Hepatocyte (in vitro differentiated cells): ENCODE measurements at regions not wholly inside any gene's neighbourhood (a gene's known extent, or its start where the extent isn't known, plus 50 kb on each side); places are given as distances from the start of the nearest gene placed in this dataset.

Source experiments
- DNase-seq: peaks from one replicate; pipeline ENCODE4 v3.0.0-alpha.2; 2016; ENCODE audit warnings: low spot score
- H2AFZ ChIP-seq: fragments of 200-600 bp; sonication (generic); 2 replicates; pipeline ENCODE4 v1.6.0; 2016; ENCODE audit warnings: antibody characterized with exemption, mild to moderate bottlenecking
- H3K27ac ChIP-seq: fragments of 200-600 bp; sonication (generic); 2 replicates; pipeline ENCODE4 v1.5.1; 2016; ENCODE audit warnings: mild to moderate bottlenecking
- H3K27me3 ChIP-seq: fragments of 200-600 bp; sonication (generic); 2 replicates; pipeline ENCODE4 v1.6.1; 2016
- H3K36me3 ChIP-seq: fragments of 200-600 bp; sonication (generic); replicated peaks from 2 replicates; pipeline ENCODE4 v1.5.1; 2016; ENCODE audit warnings: low read depth; ENCODE audit not compliant: insufficient read depth
- H3K4me1 ChIP-seq: fragments of 200-600 bp; sonication (generic); 2 replicates; pipeline ENCODE4 v1.5.1; 2016; ENCODE audit warnings: mild to moderate bottlenecking, moderate library complexity; ENCODE audit not compliant: insufficient read depth
- H3K4me2 ChIP-seq: fragments of 200-600 bp; sonication (generic); 2 replicates; pipeline ENCODE4 v1.6.0; 2016
- H3K4me3 ChIP-seq: fragments of 200-600 bp; sonication (generic); 2 replicates; pipeline ENCODE4 v1.5.1; 2016; ENCODE audit warnings: mild to moderate bottlenecking
- H3K79me2 ChIP-seq: fragments of 200-600 bp; sonication (generic); 2 replicates; pipeline ENCODE4 v1.6.0; 2017; ENCODE audit warnings: mild to moderate bottlenecking
- H3K9me2 ChIP-seq: fragments of 200-600 bp; sonication (generic); replicated peaks from 2 replicates; pipeline ENCODE4 v1.6.0; 2017; ENCODE audit warnings: mild to moderate bottlenecking; ENCODE audit not compliant: insufficient read depth
- H3K9me3 ChIP-seq: fragments of 200-600 bp; sonication (generic); 2 replicates; pipeline ENCODE4 v1.5.1; 2016; ENCODE audit warnings: low read depth, mild to moderate bottlenecking
- H4K20me1 ChIP-seq: fragments of 200-600 bp; sonication (generic); 2 replicates; pipeline ENCODE4 v1.6.0; 2016; ENCODE audit warnings: mild to moderate bottlenecking; ENCODE audit not compliant: insufficient read depth, poor library complexity, severe bottlenecking
- EZH2 ChIP-seq: fragments of 200-600 bp; sonication (generic); IDR thresholded peaks from 2 replicates; pipeline ENCODE4 v1.6.1; 2016; ENCODE audit warnings: antibody characterized with exemption, mild to moderate bottlenecking, borderline replicate concordance
- EZH2phosphoT487 ChIP-seq: fragments of 200-600 bp; sonication (generic); IDR thresholded peaks from one replicate; pipeline ENCODE4 v1.6.1; 2018; ENCODE audit warnings: antibody characterized with exemption, mild to moderate bottlenecking, low read depth, moderate library complexity; ENCODE audit not compliant: unreplicated experiment, severe bottlenecking
- WGBS: methylation state at CpG from one replicate; pipeline ENCODE4 v1.1.6; 2016; ENCODE audit warnings: low lambda C conversion rate; ENCODE audit errors: missing lambda C conversion rate; 5-methylcytosine and 5-hydroxymethylcytosine counted together
- TF ChIP-seq, protein P1 (sequence below): fragments of 200-600 bp; sonication (generic); IDR thresholded peaks from 2 replicates; pipeline ENCODE4 v1.5.1; 2016; ENCODE audit warnings: antibody characterized with exemption, mild to moderate bottlenecking; ENCODE audit not compliant: poor library complexity

DNA sequence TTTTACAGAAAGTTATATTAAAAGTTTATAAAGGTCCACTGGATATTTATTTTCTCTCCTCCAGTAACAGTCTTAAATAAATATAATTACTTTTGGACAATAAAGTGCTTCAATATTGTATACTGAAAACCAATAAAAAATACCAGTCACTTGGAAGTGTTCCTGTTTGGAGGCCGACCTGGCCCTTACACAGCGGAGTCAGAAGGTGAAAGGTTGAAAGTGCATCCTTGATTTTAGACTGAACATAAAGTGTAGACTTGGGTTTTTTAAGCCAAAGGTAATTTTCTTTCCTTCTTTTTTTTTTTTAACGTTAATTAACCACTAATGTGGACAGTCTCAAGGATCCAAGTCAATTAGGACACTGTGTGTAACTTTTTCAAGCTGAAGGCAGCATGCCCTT, 152.3 kb upstream of the TBX18 start:
- Histone ChIP-seq H3K9me2 (no peaks in the 10 kb centered on the region), H3K36me3 (no peaks in the 10 kb centered on the region), H2AFZ (no peak overlapping the region), H3K27me3 (no peaks in the 10 kb centered on the region), H4K20me1 (no peaks in the 10 kb centered on the region), H3K79me2 (no peaks in the 10 kb centered on the region), H3K27ac (no peak overlapping the region), H3K4me3 (no peak overlapping the region), H3K9me3 (no peaks in the 10 kb centered on the region), H3K4me2 (no peak overlapping the region), H3K4me1 (no peaks in the 10 kb centered on the region)
- DNase-seq: no peak
- TF ChIP-seq EZH2 (no peak), EZH2phosphoT487 (no peak)
- TF ChIP-seq, protein P1, sequence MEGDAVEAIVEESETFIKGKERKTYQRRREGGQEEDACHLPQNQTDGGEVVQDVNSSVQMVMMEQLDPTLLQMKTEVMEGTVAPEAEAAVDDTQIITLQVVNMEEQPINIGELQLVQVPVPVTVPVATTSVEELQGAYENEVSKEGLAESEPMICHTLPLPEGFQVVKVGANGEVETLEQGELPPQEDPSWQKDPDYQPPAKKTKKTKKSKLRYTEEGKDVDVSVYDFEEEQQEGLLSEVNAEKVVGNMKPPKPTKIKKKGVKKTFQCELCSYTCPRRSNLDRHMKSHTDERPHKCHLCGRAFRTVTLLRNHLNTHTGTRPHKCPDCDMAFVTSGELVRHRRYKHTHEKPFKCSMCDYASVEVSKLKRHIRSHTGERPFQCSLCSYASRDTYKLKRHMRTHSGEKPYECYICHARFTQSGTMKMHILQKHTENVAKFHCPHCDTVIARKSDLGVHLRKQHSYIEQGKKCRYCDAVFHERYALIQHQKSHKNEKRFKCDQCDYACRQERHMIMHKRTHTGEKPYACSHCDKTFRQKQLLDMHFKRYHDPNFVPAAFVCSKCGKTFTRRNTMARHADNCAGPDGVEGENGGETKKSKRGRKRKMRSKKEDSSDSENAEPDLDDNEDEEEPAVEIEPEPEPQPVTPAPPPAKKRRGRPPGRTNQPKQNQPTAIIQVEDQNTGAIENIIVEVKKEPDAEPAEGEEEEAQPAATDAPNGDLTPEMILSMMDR: no peak
- WGBS: 70% methylated on average over 3 of the region's 3 CpGs

GRCh38 chr6:84912472-84913322, 148.3 kb upstream of the TBX18 start:
- no peaks in the 10 kb centered on the region for H3K36me3 ChIP-seq
- H3K79me2 ChIP-seq: no peaks in the 10 kb centered on the region
- H3K9me3 ChIP-seq: no peaks in the 10 kb centered on the region
- no peaks in the 10 kb centered on the region for H3K27me3 ChIP-seq
- DNase-seq: no peak
- no peaks in the 10 kb centered on the region for H4K20me1 ChIP-seq
- WGBS: 69% methylated on average over 12 of the region's 12 CpGs
- no peak overlapping the region for H3K4me3 ChIP-seq
- H3K4me2 ChIP-seq: no peak overlapping the region
- H3K4me1 ChIP-seq: no peaks in the 10 kb centered on the region
- H3K9me2 ChIP-seq: no peaks in the 10 kb centered on the region
- H2AFZ ChIP-seq: no peak overlapping the region
- TF ChIP-seq EZH2 (no peak), EZH2phosphoT487 (no peak)
- TF ChIP-seq, protein P1: no peak
- no peak overlapping the region for H3K27ac ChIP-seq

GRCh38 chr6:84910906-84911607, 146.7 kb upstream of the TBX18 start:
- Histone ChIP-seq H3K9me2 (no peaks in the 10 kb centered on the region), H4K20me1 (no peaks in the 10 kb centered on the region), H3K36me3 (no peaks in the 10 kb centered on the region), H3K4me2 (no peak overlapping the region), H2AFZ (no peak overlapping the region), H3K79me2 (no peaks in the 10 kb centered on the region), H3K4me1 (no peaks in the 10 kb centered on the region), H3K27me3 (no peaks in the 10 kb centered on the region), H3K9me3 (no peaks in the 10 kb centered on the region), H3K4me3 (no peak overlapping the region), H3K27ac (no peak overlapping the region)
- TF ChIP-seq EZH2phosphoT487: no peak
- TF ChIP-seq EZH2: no peak
- TF ChIP-seq, protein P1: no peak
- 82% methylated on average over 2 of the region's 2 CpGs for WGBS
- no peak for DNase-seq
